Stimulated activated CD8-positive, alpha-beta memory T cell treated with anti-CD3 and anti-CD28 coated beads, Interleukin-7, amount 100 ng/mL, for 24 hours (primary cell): ENCODE measurements at regions not wholly inside any gene's neighbourhood (a gene's known extent, or its start where the extent isn't known, plus 50 kb on each side); places are given as distances from the start of the nearest gene placed in this dataset.
"Not testable (repeated sequence)": the region's sequence is repeated elsewhere in the genome, so short reads cannot be mapped to it uniquely, and the experiment has no call there.

Experiments
- DNase-seq: peaks from one replicate; pipeline ENCODE4 v3.0.0-alpha.2; 2020; ENCODE audit warnings: low read depth

GRCh38 chr15:45868109-45868691 lies 233.4 kb downstream of the SQOR start:
- no peak for DNase-seq

GRCh38 chr15:45869034-45869668 lies 234.3 kb downstream of the SQOR start:
- no peak for DNase-seq

- no peak for DNase-seq
Measured at GRCh38 chr15:45871121-45871855, 236.5 kb downstream of the SQOR start.

- DNase-seq = no peak
Measured at GRCh38 chr15:45873781-45874180, 239.0 kb downstream of the SQOR start.

- DNase-seq = not testable (repeated sequence)
Measured at GRCh38 chr15:45874566-45874965, 239.7 kb downstream of the SQOR start.

DNA sequence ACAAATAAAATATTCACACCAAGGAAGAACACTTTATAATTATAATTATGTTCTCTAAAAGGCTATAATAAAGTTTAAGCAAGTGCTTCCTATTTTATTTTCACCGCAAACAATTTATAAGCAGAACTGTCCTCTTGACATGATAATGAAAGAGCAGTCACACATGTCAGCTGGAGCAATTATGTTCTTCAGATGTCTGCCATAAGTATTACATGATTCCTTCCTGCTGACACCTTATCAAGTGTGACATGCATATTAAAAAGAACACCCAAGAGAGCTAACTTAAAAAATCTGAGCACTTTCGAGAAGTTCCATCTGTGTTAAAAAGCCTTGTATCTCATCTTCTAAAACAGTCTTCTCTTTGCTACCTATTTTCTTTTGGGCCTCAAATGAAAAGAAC lies 249.5 kb downstream of the SQOR start:
- no peak for DNase-seq

GRCh38 chr15:45884755-45885445 lies 250.1 kb downstream of the SQOR start:
- no peak for DNase-seq

DNA sequence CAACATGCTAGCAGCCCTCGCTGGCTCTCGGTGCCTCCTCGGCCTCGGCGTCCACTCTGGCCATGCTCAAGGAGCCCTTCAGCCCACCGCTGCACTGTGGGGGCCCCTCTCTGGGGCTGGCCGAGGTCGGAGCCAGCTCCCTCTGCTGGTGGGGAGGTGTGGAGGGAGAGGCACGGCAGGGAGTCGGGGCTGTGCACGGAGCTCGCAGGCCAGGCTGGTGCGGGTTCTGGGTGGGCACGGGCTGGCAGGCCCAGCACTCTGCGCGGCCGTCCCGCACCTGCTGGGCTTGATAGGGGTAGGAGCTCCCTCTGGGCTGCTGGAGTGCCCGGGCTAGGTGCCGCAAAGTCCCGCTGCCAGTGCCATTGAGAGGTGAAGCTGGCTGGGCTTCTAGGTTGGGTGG lies 251.0 kb downstream of the SQOR start:
- DNase-seq = no peak

DNA sequence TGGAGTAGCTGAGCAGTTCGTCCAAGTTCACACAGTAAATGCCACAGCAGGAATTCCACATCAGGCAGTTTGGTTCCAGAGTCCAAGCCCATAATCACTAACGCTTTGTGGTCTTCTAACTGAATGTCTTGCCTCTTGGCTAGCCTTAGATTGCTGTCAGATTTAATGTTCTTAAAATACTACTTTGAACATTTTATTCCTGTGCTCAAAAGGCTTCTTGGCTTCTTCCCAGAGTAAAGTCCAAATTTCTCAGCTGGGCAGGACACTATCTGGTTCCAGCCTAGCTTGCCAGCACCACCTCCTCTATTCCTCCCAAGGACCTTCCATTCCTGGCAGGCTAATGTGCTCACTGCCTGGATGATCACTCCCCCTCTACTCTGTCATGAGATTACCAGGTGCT lies 256.9 kb downstream of the SQOR start:
- no peak for DNase-seq

DNA sequence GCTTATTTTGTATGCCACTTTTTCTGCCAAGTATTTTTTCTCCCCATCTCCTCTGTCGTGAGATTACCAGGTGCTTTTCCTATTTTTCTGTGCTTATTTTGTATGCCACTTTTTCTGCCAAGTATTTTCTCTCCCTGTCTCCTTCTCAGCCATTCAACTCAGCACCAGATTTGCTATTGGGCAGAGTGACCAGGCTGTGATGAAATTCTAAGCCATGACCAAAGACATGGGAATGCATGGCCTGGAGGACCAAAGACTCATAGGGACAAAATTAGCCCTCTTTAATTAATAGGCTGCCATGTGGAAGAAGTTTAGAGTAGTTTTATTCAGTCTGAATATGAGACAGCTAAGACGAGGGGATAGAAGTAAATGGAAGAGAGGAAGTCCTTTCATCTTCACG lies 257.4 kb downstream of the SQOR start:
- no peak for DNase-seq

- no peak for DNase-seq
Measured at GRCh38 chr15:45903283-45903682, 268.5 kb downstream of the SQOR start.

- no peak for DNase-seq
Measured at GRCh38 chr15:45904019-45904418, 269.2 kb downstream of the SQOR start.

- DNase-seq = no peak
Measured at GRCh38 chr15:45906230-45906629, 271.4 kb downstream of the SQOR start.

- no peak for DNase-seq
Measured at GRCh38 chr15:45910671-45911070, 275.8 kb downstream of the SQOR start.

DNA sequence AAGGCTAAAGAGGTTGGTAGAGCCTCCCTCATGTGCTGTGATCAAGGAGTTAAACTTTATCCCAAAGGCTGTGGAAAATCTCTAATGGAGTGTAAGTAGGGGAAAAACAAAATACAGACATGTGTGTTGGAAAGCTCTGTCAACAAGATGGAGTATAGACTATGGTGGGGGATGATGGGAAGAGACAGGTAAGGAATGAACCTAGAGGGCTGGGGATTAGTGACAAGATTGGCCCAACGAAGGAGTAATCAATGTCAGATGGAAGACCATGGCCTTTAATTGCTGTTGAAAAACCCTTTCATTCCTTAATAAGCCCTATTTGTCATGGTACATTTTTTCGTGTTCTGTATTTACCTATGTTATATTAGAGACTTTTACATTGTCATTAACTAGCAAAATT lies 278.6 kb downstream of the SQOR start:
- no peak for DNase-seq

DNA sequence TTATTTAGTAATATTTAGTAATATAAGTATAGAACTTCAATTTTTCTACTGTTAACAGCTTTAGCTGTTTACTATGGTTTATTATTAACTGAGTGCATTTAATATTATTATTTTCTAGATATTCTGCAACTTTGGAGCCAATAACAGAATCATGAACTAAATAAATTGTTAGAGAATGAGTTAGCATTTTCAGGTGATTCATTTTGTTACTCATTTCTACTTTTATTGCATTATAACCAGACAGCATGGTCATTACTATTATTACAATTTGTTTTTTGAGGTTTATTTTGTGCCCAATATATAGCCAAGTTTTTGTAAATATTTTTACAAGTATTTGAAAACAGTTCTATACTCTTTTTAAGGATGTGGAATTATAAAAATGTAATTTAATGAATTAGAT lies 279.6 kb downstream of the SQOR start:
- DNase-seq = no peak

DNA sequence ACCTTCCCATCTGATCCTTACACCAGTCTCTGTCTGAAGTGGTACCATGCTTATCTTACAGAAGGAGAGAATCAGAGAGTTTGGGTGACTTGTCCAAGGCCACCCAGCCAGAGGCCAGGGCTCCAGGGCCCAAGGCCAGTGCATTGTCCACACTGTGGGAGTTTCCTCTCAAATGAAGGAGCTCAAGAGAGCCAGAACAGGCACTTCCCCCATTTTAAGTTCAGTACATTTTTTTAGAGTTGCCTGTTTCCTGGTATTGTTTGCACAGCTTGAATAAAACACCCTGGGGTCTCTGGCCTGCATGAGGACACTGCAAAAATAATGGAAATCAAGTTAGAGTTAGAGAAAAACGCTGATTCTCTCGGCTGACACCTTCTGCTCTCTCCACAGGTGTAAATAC lies 284.0 kb downstream of the SQOR start:
- no peak for DNase-seq

DNA sequence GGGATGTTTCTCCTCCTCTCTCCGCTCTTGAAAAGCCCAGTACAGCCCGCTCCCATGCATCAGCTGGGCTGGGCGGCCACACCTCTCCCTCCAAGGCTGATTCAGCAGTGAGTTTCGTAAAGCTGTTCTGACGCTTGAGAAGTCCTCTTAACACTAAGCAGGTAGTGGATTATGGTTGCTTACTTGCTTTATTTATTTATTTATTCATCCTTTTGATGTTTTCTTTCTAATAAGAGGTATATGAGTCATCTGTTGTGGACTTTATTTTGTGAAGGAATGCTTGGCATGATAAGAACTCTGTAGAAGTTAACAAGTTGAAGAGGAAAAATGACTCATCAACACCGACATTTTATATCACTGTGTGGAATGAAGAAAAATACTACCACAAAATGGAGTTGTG lies 285.0 kb downstream of the SQOR start:
- DNase-seq = no peak

DNA sequence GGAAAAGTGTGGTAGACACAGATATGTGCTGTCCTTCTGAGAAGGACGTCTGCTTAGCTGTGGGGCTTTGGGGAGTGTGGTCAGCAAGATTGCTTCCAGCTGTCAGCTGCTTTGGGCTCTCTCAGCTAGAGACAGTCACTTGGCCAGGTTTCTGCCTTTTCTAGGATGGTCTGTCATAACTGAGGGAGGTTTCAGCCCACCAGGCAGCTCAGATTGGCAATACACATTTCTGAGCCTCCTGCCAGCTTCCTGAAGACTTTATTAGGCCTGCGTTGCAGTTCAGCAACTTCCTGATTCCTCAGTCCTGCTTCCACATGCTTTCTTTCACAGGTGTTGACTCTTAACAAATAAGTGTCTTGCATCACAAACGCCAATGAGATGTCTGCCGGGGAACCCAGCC lies 286.5 kb downstream of the SQOR start:
- DNase-seq = no peak

DNA sequence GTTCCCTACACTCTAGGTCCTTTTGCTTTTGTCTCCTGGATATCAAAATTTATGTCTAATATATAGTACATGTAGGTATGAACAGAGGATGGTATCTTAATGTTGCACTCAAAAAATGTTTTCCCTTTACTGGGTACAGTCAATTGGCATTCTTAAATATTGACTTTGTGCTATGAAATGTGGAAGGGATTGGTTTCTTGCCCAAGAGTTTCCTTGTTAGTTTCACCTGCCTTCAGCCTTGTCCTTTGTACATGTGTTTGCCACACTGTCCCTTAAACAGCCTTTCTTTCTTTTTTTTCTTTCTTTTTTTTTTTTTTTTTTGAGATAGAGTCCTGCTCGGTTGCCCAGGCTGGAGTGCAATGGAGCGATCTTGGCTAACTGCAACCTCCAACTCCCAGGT lies 287.1 kb downstream of the SQOR start:
- no peak for DNase-seq

- DNase-seq = no peak
Measured at GRCh38 chr15:45941367-45941766, 306.5 kb downstream of the SQOR start.

GRCh38 chr15:45943240-45943639 lies 308.4 kb downstream of the SQOR start:
- no peak for DNase-seq

GRCh38 chr15:45946111-45946510 lies 311.3 kb downstream of the SQOR start:
- no peak for DNase-seq
